ENCODE measurements at regions not wholly inside any gene's neighbourhood (a gene's known extent, or its start where the extent isn't known, plus 50 kb on each side); places are given as distances from the start of the nearest gene placed in this dataset.

DNA sequence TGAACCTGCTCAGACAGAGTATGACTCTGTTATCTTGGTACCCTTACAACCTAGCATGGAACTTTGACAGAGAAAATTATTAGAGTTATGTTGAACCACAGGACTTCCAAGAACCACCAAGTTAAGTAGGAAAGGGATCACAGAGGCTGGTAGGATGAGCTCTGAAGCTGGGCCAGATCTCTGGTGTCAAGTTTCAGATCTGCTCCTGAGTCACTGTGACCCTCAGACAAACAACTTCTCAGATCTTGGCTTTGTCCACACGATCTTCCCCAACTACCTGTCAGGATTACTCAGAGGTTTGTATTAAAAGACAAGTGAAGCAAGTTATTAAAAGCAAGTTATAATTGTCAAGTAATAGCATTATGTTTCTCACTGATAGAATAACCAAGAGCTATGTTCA, 189.0 kb downstream of the SEC61B start:
- Histone ChIP-seq H3K36me3 (ENCODE audit: control insufficient read depth in 1 of 2, insufficient read depth in 2 of 2, low read length in 2 of 2) (no peaks in the 10 kb centered on the region), H3K4me3 (ENCODE audit: low read depth in 1 of 2, low read length in 2 of 2) (no peak overlapping the region), H3K27me3 (ENCODE audit: control insufficient read depth in 1 of 2, insufficient read depth in 2 of 2, low read length in 2 of 2) (no peaks in the 10 kb centered on the region), H3K27ac (ENCODE audit: low read depth, low read length) (no peak overlapping the region), H3K4me1 (ENCODE audit: control insufficient read depth in 1 of 2, insufficient read depth in 2 of 2, low read length in 2 of 2) (no peaks in the 10 kb centered on the region), H3K9me3 (ENCODE audit: control insufficient read depth in 1 of 2, low read length in 2 of 2) (no peaks in the 10 kb centered on the region), H3K9ac (ENCODE audit: low read depth in 1 of 2, low read length in 2 of 2) (no peak overlapping the region)

DNA sequence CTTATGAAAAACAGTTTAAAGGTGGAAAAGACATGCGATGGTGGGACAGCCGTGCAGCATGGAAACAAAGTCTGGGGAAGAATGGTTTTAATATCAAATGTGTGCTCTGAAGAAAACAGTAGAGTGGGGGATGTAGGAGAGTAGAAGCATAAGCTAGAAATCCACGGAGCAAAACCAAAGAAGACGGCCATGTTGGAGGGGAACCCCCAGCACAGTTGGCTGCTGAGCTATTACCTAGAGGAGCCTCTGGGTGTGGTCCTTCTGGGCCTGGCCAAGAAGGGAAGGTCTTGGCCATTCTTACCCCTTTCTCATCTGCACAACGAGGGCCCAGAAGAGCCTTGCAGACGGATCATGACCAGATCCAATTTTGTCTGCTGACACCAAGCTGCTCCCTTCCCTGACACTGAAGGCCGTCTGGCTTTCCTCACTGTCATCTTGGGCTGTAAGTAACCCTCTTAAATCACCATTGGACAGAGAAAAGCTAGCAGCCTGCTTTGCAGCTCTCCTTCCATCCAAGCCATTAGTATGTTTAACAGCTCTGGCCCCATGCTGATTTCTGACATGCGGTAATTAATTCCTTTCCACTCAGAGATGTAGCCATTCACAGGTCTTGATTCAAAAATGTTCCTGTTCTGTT, 189.5 kb downstream of the SEC61B start:
- Histone ChIP-seq H3K27ac (ENCODE audit: low read depth, low read length) (no peak overlapping the region), H3K9me3 (ENCODE audit: control insufficient read depth in 1 of 2, low read length in 2 of 2) (no peaks in the 10 kb centered on the region), H3K27me3 (ENCODE audit: control insufficient read depth in 1 of 2, insufficient read depth in 2 of 2, low read length in 2 of 2) (no peaks in the 10 kb centered on the region), H3K9ac (ENCODE audit: low read depth in 1 of 2, low read length in 2 of 2) (no peak overlapping the region), H3K36me3 (ENCODE audit: control insufficient read depth in 1 of 2, insufficient read depth in 2 of 2, low read length in 2 of 2) (no peaks in the 10 kb centered on the region), H3K4me3 (ENCODE audit: low read depth in 1 of 2, low read length in 2 of 2) (no peak overlapping the region), H3K4me1 (ENCODE audit: control insufficient read depth in 1 of 2, insufficient read depth in 2 of 2, low read length in 2 of 2) (no peaks in the 10 kb centered on the region)

DNA sequence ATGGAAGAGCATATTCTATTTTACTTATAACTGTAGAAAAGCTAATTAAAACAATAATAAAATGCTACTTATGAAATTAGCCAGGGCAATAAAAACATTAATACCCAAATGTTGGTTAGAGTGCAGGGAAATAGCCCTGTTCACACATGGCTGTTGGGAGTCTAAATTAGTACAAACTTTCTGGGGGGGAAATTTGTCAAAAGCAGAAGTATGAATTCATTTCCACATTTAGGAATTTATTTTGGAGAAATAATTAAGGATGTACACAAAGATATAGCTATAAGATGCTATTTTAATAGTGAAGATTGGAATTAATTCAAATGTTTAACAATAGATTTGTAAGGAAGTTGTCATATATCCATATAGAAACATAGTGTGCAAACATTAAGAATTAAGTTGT, 190.5 kb downstream of the SEC61B start:
- no peaks in the 10 kb centered on the region for H3K36me3 ChIP-seq (ENCODE audit: control insufficient read depth in 1 of 2, insufficient read depth in 2 of 2, low read length in 2 of 2)
- no peaks in the 10 kb centered on the region for H3K27me3 ChIP-seq (ENCODE audit: control insufficient read depth in 1 of 2, insufficient read depth in 2 of 2, low read length in 2 of 2)
- H3K9me3 ChIP-seq (ENCODE audit: control insufficient read depth in 1 of 2, low read length in 2 of 2), result no peaks in the 10 kb centered on the region
- no peak overlapping the region for H3K27ac ChIP-seq (ENCODE audit: low read depth, low read length)
- no peaks in the 10 kb centered on the region for H3K4me1 ChIP-seq (ENCODE audit: control insufficient read depth in 1 of 2, insufficient read depth in 2 of 2, low read length in 2 of 2)
- H3K4me3 ChIP-seq (ENCODE audit: low read depth in 1 of 2, low read length in 2 of 2), result no peak overlapping the region
- H3K9ac ChIP-seq (ENCODE audit: low read depth in 1 of 2, low read length in 2 of 2), result no peak overlapping the region

DNA sequence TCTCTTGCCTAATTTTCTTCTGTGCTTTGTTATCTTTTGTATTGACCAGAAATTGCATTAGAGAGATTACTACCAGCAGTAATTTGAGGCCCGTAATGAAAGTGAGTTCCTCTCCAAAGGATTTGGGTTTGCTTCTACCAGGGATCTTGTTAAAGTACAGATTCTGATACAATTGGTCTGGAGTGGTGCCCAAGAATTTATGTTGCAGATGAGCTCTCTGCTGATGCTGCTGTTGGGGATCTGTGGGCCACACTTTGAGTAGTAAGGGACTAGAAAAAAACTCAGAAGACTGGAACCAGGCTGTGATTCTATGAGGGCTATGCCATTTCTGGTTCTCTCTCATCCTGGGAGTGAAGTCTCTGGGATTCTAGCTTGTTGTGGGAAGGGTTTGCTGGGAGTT, 192.2 kb downstream of the SEC61B start:
- no peaks in the 10 kb centered on the region for H3K27me3 ChIP-seq (ENCODE audit: control insufficient read depth in 1 of 2, insufficient read depth in 2 of 2, low read length in 2 of 2)
- H3K9ac ChIP-seq (ENCODE audit: low read depth in 1 of 2, low read length in 2 of 2), result no peak overlapping the region
- no peaks in the 10 kb centered on the region for H3K9me3 ChIP-seq (ENCODE audit: control insufficient read depth in 1 of 2, low read length in 2 of 2)
- H3K27ac ChIP-seq (ENCODE audit: low read depth, low read length), result no peak overlapping the region
- no peak overlapping the region for H3K4me3 ChIP-seq (ENCODE audit: low read depth in 1 of 2, low read length in 2 of 2)
- no peaks in the 10 kb centered on the region for H3K4me1 ChIP-seq (ENCODE audit: control insufficient read depth in 1 of 2, insufficient read depth in 2 of 2, low read length in 2 of 2)
- H3K36me3 ChIP-seq (ENCODE audit: control insufficient read depth in 1 of 2, insufficient read depth in 2 of 2, low read length in 2 of 2), result no peaks in the 10 kb centered on the region

DNA sequence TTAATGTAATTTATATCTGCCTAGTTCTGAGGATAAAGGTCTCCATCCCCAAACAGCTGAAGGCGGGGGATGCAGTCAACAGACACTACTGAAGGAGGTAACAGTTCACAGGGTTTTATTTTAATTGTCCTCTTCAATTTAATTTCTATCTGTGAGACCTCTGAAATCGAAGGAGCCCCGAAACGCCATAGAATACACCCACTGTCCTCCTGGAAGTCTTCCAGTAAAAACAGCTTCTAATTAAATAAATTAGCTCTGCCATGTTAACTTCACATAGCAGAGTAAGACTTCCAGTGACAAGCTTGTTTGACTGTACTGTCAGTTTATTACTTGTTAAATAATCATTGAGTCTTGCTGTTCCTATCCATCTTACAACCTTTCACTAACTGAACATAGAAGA, 193.5 kb downstream of the SEC61B start:
- Histone ChIP-seq H3K4me3 (ENCODE audit: low read depth in 1 of 2, low read length in 2 of 2) (no peak overlapping the region), H3K27ac (ENCODE audit: low read depth, low read length) (no peak overlapping the region), H3K4me1 (ENCODE audit: control insufficient read depth in 1 of 2, insufficient read depth in 2 of 2, low read length in 2 of 2) (no peaks in the 10 kb centered on the region), H3K9me3 (ENCODE audit: control insufficient read depth in 1 of 2, low read length in 2 of 2) (no peaks in the 10 kb centered on the region), H3K27me3 (ENCODE audit: control insufficient read depth in 1 of 2, insufficient read depth in 2 of 2, low read length in 2 of 2) (no peaks in the 10 kb centered on the region), H3K9ac (ENCODE audit: low read depth in 1 of 2, low read length in 2 of 2) (no peak overlapping the region), H3K36me3 (ENCODE audit: control insufficient read depth in 1 of 2, insufficient read depth in 2 of 2, low read length in 2 of 2) (no peaks in the 10 kb centered on the region)

DNA sequence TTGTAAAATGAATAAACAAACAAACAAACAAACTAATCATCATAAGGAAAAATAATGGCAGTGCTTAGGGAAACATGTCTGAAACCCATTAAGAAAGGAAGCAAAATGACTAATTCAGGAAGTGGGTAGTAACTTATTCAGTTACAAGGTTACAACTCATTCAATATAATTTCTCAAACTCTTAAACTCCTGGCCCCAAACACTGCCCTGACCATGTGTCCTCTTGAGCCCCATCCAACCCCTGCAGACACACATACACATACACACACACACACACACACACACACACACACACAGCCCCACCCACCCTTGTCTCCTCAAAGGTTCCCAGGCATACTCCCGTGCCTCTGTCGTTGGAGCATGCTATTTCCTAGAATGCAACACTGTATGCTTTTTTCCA, 193.9 kb downstream of the SEC61B start:
- no peaks in the 10 kb centered on the region for H3K9me3 ChIP-seq (ENCODE audit: control insufficient read depth in 1 of 2, low read length in 2 of 2)
- H3K9ac ChIP-seq (ENCODE audit: low read depth in 1 of 2, low read length in 2 of 2), result no peak overlapping the region
- no peaks in the 10 kb centered on the region for H3K27me3 ChIP-seq (ENCODE audit: control insufficient read depth in 1 of 2, insufficient read depth in 2 of 2, low read length in 2 of 2)
- H3K4me3 ChIP-seq (ENCODE audit: low read depth in 1 of 2, low read length in 2 of 2), result no peak overlapping the region
- H3K4me1 ChIP-seq (ENCODE audit: control insufficient read depth in 1 of 2, insufficient read depth in 2 of 2, low read length in 2 of 2), result no peaks in the 10 kb centered on the region
- H3K27ac ChIP-seq (ENCODE audit: low read depth, low read length), result no peak overlapping the region
- H3K36me3 ChIP-seq (ENCODE audit: control insufficient read depth in 1 of 2, insufficient read depth in 2 of 2, low read length in 2 of 2), result no peaks in the 10 kb centered on the region

DNA sequence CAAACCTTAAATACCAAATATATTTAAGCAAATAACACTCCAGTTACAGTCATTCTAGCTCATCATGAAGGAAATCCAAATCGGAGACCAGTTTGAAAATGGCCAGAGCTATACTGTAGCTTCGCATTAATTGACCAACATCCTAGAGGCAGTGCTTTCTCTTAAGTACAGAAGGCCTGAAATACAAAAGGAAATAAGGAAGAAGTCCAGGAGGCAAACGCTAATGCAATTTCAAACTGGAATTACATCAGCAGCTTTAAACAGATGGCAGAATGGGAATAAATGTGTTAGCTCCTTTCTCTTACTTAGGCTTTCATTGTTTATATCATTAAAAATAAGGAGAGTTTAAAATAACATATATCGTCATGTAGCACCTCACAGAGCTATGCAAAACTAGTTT, 197.0 kb downstream of the SEC61B start:
- Histone ChIP-seq H3K4me1 (ENCODE audit: control insufficient read depth in 1 of 2, insufficient read depth in 2 of 2, low read length in 2 of 2) (no peaks in the 10 kb centered on the region), H3K27me3 (ENCODE audit: control insufficient read depth in 1 of 2, insufficient read depth in 2 of 2, low read length in 2 of 2) (no peaks in the 10 kb centered on the region), H3K4me3 (ENCODE audit: low read depth in 1 of 2, low read length in 2 of 2) (no peak overlapping the region), H3K27ac (ENCODE audit: low read depth, low read length) (no peak overlapping the region), H3K9me3 (ENCODE audit: control insufficient read depth in 1 of 2, low read length in 2 of 2) (no peaks in the 10 kb centered on the region), H3K36me3 (ENCODE audit: control insufficient read depth in 1 of 2, insufficient read depth in 2 of 2, low read length in 2 of 2) (no peaks in the 10 kb centered on the region), H3K9ac (ENCODE audit: low read depth in 1 of 2, low read length in 2 of 2) (no peak overlapping the region)

DNA sequence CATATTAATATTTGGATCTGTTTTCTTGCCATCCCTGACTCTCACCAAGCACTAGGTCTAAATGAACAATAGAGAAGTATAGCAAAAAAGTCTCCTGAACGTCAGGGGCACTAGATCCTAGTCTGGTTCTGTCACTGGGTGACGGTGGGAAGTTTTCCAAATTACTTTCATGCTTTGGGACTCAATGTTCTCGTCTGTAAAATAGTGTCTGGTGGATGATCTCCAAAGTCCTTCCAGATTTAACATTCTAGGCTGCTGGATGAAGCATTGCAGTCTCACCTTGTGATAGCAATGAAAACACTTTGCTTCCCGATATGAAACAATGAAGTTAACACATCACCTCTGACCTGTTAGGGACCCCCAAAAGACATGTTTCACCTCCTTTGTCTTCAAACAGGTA, 199.3 kb downstream of the SEC61B start:
- H3K4me3 ChIP-seq (ENCODE audit: low read depth in 1 of 2, low read length in 2 of 2), result no peak overlapping the region
- no peaks in the 10 kb centered on the region for H3K27me3 ChIP-seq (ENCODE audit: control insufficient read depth in 1 of 2, insufficient read depth in 2 of 2, low read length in 2 of 2)
- no peaks in the 10 kb centered on the region for H3K9me3 ChIP-seq (ENCODE audit: control insufficient read depth in 1 of 2, low read length in 2 of 2)
- H3K36me3 ChIP-seq (ENCODE audit: control insufficient read depth in 1 of 2, insufficient read depth in 2 of 2, low read length in 2 of 2), result no peaks in the 10 kb centered on the region
- H3K27ac ChIP-seq (ENCODE audit: low read depth, low read length), result no peak overlapping the region
- no peak overlapping the region for H3K9ac ChIP-seq (ENCODE audit: low read depth in 1 of 2, low read length in 2 of 2)
- no peaks in the 10 kb centered on the region for H3K4me1 ChIP-seq (ENCODE audit: control insufficient read depth in 1 of 2, insufficient read depth in 2 of 2, low read length in 2 of 2)

DNA sequence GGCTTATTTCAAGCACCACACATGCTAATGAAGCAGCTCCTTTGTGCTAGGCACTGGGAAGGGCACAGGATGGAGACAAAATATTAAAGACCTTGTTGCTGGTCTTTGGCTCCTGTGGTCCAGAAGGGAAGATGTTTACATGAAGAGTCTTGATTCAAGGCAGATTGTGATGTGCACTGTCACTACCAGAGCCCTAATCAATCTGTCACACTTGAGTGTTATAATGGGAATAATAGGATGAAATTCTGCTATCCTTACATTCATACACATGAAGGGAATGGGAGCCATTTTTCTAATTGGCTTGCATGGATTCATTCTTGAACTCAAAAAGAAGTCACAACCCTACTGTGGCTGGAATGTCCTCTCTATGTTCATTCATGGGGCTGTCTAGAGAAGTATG, 203.0 kb downstream of the SEC61B start:
- no peak overlapping the region for H3K4me3 ChIP-seq (ENCODE audit: low read depth in 1 of 2, low read length in 2 of 2)
- no peaks in the 10 kb centered on the region for H3K9me3 ChIP-seq (ENCODE audit: control insufficient read depth in 1 of 2, low read length in 2 of 2)
- H3K4me1 ChIP-seq (ENCODE audit: control insufficient read depth in 1 of 2, insufficient read depth in 2 of 2, low read length in 2 of 2), result no peaks in the 10 kb centered on the region
- no peak overlapping the region for H3K9ac ChIP-seq (ENCODE audit: low read depth in 1 of 2, low read length in 2 of 2)
- H3K27me3 ChIP-seq (ENCODE audit: control insufficient read depth in 1 of 2, insufficient read depth in 2 of 2, low read length in 2 of 2), result no peaks in the 10 kb centered on the region
- H3K27ac ChIP-seq (ENCODE audit: low read depth, low read length), result no peak overlapping the region
- no peaks in the 10 kb centered on the region for H3K36me3 ChIP-seq (ENCODE audit: control insufficient read depth in 1 of 2, insufficient read depth in 2 of 2, low read length in 2 of 2)

DNA sequence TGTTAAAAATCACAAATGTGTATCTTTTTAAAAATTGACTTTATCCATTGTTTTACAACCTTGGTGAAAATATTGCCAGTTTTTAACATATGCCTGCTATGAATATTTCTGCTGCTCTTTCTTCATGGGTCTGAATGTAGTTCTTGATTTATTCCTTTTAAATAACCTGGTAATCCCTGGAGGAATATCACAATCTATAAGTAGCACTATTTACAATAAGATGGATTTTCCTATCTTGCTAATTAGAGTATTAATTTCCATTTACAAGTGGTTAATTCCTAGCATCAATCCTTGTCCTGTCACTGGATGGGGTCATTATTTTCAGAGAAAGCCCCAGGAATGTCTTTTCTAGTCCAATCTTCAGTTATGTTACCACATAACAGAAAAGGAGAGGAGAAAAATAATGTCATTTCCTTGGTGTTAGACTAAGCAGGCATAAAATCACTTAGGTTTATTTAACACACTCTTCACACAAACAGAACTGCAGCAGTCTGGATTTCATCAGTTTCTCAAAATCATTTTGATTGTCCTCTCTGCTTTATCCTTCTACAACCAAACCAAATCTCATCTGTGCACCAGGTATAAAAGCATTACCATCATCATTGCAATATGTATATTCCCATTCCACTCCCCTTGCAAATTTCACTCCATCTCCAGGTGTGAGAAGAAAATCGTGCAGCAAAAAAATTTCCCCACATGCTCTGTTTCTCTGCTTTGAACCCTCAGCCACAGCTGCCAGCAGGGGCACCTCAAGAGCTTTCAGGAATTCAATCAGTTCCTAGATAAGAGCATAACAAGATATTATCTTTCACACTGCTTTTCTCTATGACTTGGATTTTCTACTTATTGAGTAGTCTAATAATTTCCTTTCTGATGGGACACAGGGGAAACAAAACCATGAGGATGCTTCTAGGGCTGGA, 204.1 kb downstream of the SEC61B start:
- no peak overlapping the region for H3K4me3 ChIP-seq (ENCODE audit: low read depth in 1 of 2, low read length in 2 of 2)
- no peaks in the 10 kb centered on the region for H3K9me3 ChIP-seq (ENCODE audit: control insufficient read depth in 1 of 2, low read length in 2 of 2)
- no peaks in the 10 kb centered on the region for H3K27me3 ChIP-seq (ENCODE audit: control insufficient read depth in 1 of 2, insufficient read depth in 2 of 2, low read length in 2 of 2)
- no peak overlapping the region for H3K27ac ChIP-seq (ENCODE audit: low read depth, low read length)
- no peak overlapping the region for H3K9ac ChIP-seq (ENCODE audit: low read depth in 1 of 2, low read length in 2 of 2)
- H3K4me1 ChIP-seq (ENCODE audit: control insufficient read depth in 1 of 2, insufficient read depth in 2 of 2, low read length in 2 of 2), result no peaks in the 10 kb centered on the region
- H3K36me3 ChIP-seq (ENCODE audit: control insufficient read depth in 1 of 2, insufficient read depth in 2 of 2, low read length in 2 of 2), result no peaks in the 10 kb centered on the region

Data from duodenal mucosa (tissue), 2 donors.